Kidney epithelial cell (primary cell): ENCODE measurements at regions not wholly inside any gene's neighbourhood (a gene's known extent, or its start where the extent isn't known, plus 50 kb on each side); places are given as distances from the start of the nearest gene placed in this dataset.

ENCODE experiments used
- DNase-seq: peaks from one replicate; pipeline ENCODE4 v3.0.0-alpha.2; 2010; ENCODE audit warnings: low read depth
- H3K27me3 ChIP-seq: 2 replicates; pipeline ENCODE4 v1.6.0; 2011; ENCODE audit warnings: low read length; ENCODE audit not compliant: control insufficient read depth, insufficient read depth
- H3K36me3 ChIP-seq: 2 replicates; pipeline ENCODE4 v1.5.1; 2011; ENCODE audit warnings: low read length; ENCODE audit not compliant: control insufficient read depth, insufficient read depth
- H3K4me3 ChIP-seq: 2 replicates; pipeline ENCODE4 v1.5.1; 2011; ENCODE audit warnings: low read depth, mild to moderate bottlenecking, control low read depth, low read length
- CTCF ChIP-seq: IDR thresholded peaks from 2 replicates; pipeline ENCODE4 v1.5.1; 2011; ENCODE audit warnings: mild to moderate bottlenecking, moderate library complexity, low read length, control low read depth, inconsistent platforms; ENCODE audit not compliant: insufficient read depth, poor library complexity, severe bottlenecking

- TF ChIP-seq CTCF = no peak
- H3K4me3 ChIP-seq = no peak overlapping the region
- no peaks in the 10 kb centered on the region for H3K27me3 ChIP-seq
- DNase-seq = no peak
- no peaks in the 10 kb centered on the region for H3K36me3 ChIP-seq
Measured at GRCh38 chr4:45640281-45640680, 483.6 kb downstream of the GABRG1 start.

- H3K36me3 ChIP-seq = no peaks in the 10 kb centered on the region
- H3K27me3 ChIP-seq = no peaks in the 10 kb centered on the region
- DNase-seq = no peak
- no peak overlapping the region for H3K4me3 ChIP-seq
- no peak for TF ChIP-seq CTCF
Measured at GRCh38 chr4:45638641-45639040, 485.2 kb downstream of the GABRG1 start.

GRCh38 chr4:45636175-45636574, 487.7 kb downstream of the GABRG1 start:
- TF ChIP-seq CTCF = no peak
- Histone ChIP-seq H3K36me3 (no peaks in the 10 kb centered on the region), H3K4me3 (no peak overlapping the region)

GRCh38 chr4:45629717-45630116, 494.1 kb downstream of the GABRG1 start:
- DNase-seq = no peak
- Histone ChIP-seq H3K36me3 (no peaks in the 10 kb centered on the region), H3K4me3 (no peak overlapping the region), H3K27me3 (no peaks in the 10 kb centered on the region)
- no peak for TF ChIP-seq CTCF

More at GRCh38 chr4:45636175-45636574, 487.7 kb downstream of the GABRG1 start:
- H3K27me3 ChIP-seq = no peaks in the 10 kb centered on the region
- no peak for DNase-seq

GRCh38 chr4:45621971-45622370, 501.9 kb downstream of the GABRG1 start:
- TF ChIP-seq CTCF = no peak
- no peaks in the 10 kb centered on the region for H3K36me3 ChIP-seq
- H3K27me3 ChIP-seq = no peaks in the 10 kb centered on the region
- H3K4me3 ChIP-seq = no peak overlapping the region
- DNase-seq = no peak

- no peak for DNase-seq
- no peaks in the 10 kb centered on the region for H3K36me3 ChIP-seq
- H3K27me3 ChIP-seq = no peaks in the 10 kb centered on the region
- TF ChIP-seq CTCF = no peak
- H3K4me3 ChIP-seq = no peak overlapping the region
Measured at GRCh38 chr4:45620808-45621207, 503.0 kb downstream of the GABRG1 start.
